WTC11 (cell line): ENCODE measurements at regions not wholly inside any gene's neighbourhood (a gene's known extent, or its start where the extent isn't known, plus 50 kb on each side); places are given as distances from the start of the nearest gene placed in this dataset.

Experiments
- ATAC-seq: fragments of 200-7000 bp; cut with Tn5 transposase; 2 replicates; pipeline ENCODE4 v1.10.0; 2021; ENCODE audit warnings: mild to moderate bottlenecking, moderate library complexity
- CTCF ChIA-PET: fragments of 300-600 bp; sonication (Branson Sonifier 250); formaldehyde crosslinking; loops from one replicate; lab custom pipeline; 2021; ENCODE audit warnings: antibody characterized with exemption; lab: Charles Lee
- POLR2A ChIA-PET: fragments of 350-600 bp; sonication (Branson Sonifier 250); formaldehyde crosslinking; loops from one replicate; lab custom pipeline; 2021; ENCODE audit warnings: antibody characterized with exemption; lab: Charles Lee
- DNase-seq: peaks from one replicate; pipeline ENCODE4 v3.0.0; 2021; ENCODE audit warnings: low spot score
- H3K27ac Mint-ChIP-seq: 2 replicates; pipeline ENCODE4 v1.8.0; 2021; ENCODE audit warnings: mixed read lengths
- H3K27me3 Mint-ChIP-seq: 2 replicates; pipeline ENCODE4 v1.8.0; 2021; ENCODE audit warnings: low read depth, mild to moderate bottlenecking, moderate library complexity, mixed read lengths
- H3K36me3 Mint-ChIP-seq: 2 replicates; pipeline ENCODE4 v1.8.0; 2021; ENCODE audit warnings: mixed read lengths
- H3K4me1 Mint-ChIP-seq: 2 replicates; pipeline ENCODE4 v1.8.0; 2022; ENCODE audit warnings: mixed read lengths
- H3K4me3 Mint-ChIP-seq: 2 replicates; pipeline ENCODE4 v1.8.0; 2021; ENCODE audit warnings: mild to moderate bottlenecking, moderate library complexity, mixed read lengths
- H3K9me3 Mint-ChIP-seq: 2 replicates; pipeline ENCODE4 v1.8.0; 2021; ENCODE audit warnings: mixed read lengths
- CREB1 ChIP-seq: sonication (generic); formaldehyde crosslinking; IDR thresholded peaks from 2 replicates; pipeline ENCODE4 v1.8.0; 2023; ENCODE audit warnings: mild to moderate bottlenecking, missing genetic modification reagents
- FOXK1 ChIP-seq: sonication (generic); formaldehyde crosslinking; IDR thresholded peaks from 2 replicates; pipeline ENCODE4 v1.8.0; 2022; ENCODE audit warnings: mild to moderate bottlenecking, moderate library complexity, missing genetic modification reagents
- MXD4 ChIP-seq: fragments of 250-450 bp; sonication (Bioruptor Pico); IDR thresholded peaks from 2 replicates; pipeline ENCODE4 v1.8.0; 2021; ENCODE audit warnings: mild to moderate bottlenecking, moderate library complexity, borderline replicate concordance
- NFYB ChIP-seq: sonication (generic); formaldehyde crosslinking; conservative IDR thresholded peaks from 2 replicates; pipeline ENCODE4 v1.8.0; 2022; ENCODE audit warnings: low read depth, missing genetic modification reagents
- SMAD4 ChIP-seq: sonication (generic); formaldehyde crosslinking; IDR thresholded peaks from 2 replicates; pipeline ENCODE4 v1.8.0; 2022; ENCODE audit warnings: mild to moderate bottlenecking, missing genetic modification reagents
- TEAD4 ChIP-seq: sonication (generic); formaldehyde crosslinking; IDR thresholded peaks from 2 replicates; pipeline ENCODE4 v1.8.0; 2022; ENCODE audit warnings: mild to moderate bottlenecking, missing genetic modification reagents
- ZNF219 ChIP-seq: sonication (generic); formaldehyde crosslinking; IDR thresholded peaks from 2 replicates; pipeline ENCODE4 v1.8.0; 2023; ENCODE audit warnings: missing genetic modification reagents, mild to moderate bottlenecking, borderline replicate concordance
- TF ChIP-seq, protein P1 (sequence below): sonication (generic); formaldehyde crosslinking; IDR thresholded peaks from 2 replicates; pipeline ENCODE4 v1.8.1; 2022; ENCODE audit warnings: low read depth, missing genetic modification reagents, borderline replicate concordance
- TF ChIP-seq, protein P2 (sequence below): fragments of 250-450 bp; sonication (Bioruptor Pico); IDR thresholded peaks from 2 replicates; pipeline ENCODE4 v2.1.2; 2022; ENCODE audit warnings: mild to moderate bottlenecking, moderate library complexity
- TF ChIP-seq, protein P3 (sequence below): sonication (generic); formaldehyde crosslinking; IDR thresholded peaks from 2 replicates; pipeline ENCODE4 v1.8.0; 2023; ENCODE audit warnings: missing genetic modification reagents, mild to moderate bottlenecking, borderline replicate concordance
- TF ChIP-seq, protein P4 (sequence below): sonication (generic); formaldehyde crosslinking; IDR thresholded peaks from 2 replicates; pipeline ENCODE4 v1.8.0; 2022; ENCODE audit warnings: mild to moderate bottlenecking, missing genetic modification reagents
- TF ChIP-seq, protein P5 (sequence below): sonication (generic); formaldehyde crosslinking; IDR thresholded peaks from 2 replicates; pipeline ENCODE4 v1.8.0; 2022; ENCODE audit warnings: mild to moderate bottlenecking, missing genetic modification reagents
- TF ChIP-seq, protein P6 (sequence below): sonication (generic); formaldehyde crosslinking; IDR thresholded peaks from 2 replicates; pipeline ENCODE4 v1.8.0; 2023; ENCODE audit warnings: mild to moderate bottlenecking, missing genetic modification reagents
- TF ChIP-seq, protein P7 (sequence below): sonication (generic); formaldehyde crosslinking; IDR thresholded peaks from 2 replicates; pipeline ENCODE4 v1.8.1; 2023; ENCODE audit warnings: mild to moderate bottlenecking, missing genetic modification reagents, moderate library complexity

DNA sequence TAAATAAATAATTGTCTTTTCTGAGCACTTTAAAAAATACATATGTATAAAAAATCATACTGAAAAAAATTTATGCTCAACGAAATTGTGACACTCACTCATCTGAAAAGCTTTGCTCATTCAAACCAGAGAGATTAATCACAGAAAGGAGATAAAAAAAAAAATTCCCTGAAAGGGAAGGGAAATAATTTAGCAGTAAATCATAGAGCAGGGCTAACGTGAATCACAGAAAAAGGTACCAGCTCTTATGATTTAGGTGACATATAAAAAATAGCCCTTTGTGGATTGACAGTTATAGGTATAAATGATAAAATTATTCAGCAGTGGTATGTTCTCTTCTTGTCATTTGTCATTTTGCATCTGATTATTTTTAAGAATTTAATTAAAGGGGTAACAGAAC lies 552.7 kb upstream of the TENM3 start:
- Mint-ChIP-seq H3K27me3 (no peaks in the 10 kb centered on the region), H3K4me3 (no peak overlapping the region), H3K27ac (no peak overlapping the region), H3K9me3 (no peaks in the 10 kb centered on the region), H3K36me3 (no peaks in the 10 kb centered on the region), H3K4me1 (peaks cover 45% of the 10 kb centered on the region)
- TF ChIP-seq FOXK1 (CRISPR knock-in tag) (no peak), CREB1 (CRISPR knock-in tag) (no peak), TEAD4 (CRISPR knock-in tag) (no peak), ZNF219 (CRISPR knock-in tag) (no peak), MXD4 (no peak), SMAD4 (no peak), NFYB (no peak)
- TF ChIP-seq, protein P1, sequence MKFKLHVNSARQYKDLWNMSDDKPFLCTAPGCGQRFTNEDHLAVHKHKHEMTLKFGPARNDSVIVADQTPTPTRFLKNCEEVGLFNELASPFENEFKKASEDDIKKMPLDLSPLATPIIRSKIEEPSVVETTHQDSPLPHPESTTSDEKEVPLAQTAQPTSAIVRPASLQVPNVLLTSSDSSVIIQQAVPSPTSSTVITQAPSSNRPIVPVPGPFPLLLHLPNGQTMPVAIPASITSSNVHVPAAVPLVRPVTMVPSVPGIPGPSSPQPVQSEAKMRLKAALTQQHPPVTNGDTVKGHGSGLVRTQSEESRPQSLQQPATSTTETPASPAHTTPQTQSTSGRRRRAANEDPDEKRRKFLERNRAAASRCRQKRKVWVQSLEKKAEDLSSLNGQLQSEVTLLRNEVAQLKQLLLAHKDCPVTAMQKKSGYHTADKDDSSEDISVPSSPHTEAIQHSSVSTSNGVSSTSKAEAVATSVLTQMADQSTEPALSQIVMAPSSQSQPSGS = no peak
- TF ChIP-seq, protein P2, sequence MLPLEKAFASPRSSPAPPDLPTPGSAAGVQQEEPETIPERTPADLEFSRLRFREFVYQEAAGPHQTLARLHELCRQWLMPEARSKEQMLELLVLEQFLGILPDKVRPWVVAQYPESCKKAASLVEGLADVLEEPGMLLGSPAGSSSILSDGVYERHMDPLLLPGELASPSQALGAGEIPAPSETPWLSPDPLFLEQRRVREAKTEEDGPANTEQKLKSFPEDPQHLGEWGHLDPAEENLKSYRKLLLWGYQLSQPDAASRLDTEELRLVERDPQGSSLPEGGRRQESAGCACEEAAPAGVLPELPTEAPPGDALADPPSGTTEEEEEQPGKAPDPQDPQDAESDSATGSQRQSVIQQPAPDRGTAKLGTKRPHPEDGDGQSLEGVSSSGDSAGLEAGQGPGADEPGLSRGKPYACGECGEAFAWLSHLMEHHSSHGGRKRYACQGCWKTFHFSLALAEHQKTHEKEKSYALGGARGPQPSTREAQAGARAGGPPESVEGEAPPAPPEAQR = no peak
- TF ChIP-seq, protein P3, sequence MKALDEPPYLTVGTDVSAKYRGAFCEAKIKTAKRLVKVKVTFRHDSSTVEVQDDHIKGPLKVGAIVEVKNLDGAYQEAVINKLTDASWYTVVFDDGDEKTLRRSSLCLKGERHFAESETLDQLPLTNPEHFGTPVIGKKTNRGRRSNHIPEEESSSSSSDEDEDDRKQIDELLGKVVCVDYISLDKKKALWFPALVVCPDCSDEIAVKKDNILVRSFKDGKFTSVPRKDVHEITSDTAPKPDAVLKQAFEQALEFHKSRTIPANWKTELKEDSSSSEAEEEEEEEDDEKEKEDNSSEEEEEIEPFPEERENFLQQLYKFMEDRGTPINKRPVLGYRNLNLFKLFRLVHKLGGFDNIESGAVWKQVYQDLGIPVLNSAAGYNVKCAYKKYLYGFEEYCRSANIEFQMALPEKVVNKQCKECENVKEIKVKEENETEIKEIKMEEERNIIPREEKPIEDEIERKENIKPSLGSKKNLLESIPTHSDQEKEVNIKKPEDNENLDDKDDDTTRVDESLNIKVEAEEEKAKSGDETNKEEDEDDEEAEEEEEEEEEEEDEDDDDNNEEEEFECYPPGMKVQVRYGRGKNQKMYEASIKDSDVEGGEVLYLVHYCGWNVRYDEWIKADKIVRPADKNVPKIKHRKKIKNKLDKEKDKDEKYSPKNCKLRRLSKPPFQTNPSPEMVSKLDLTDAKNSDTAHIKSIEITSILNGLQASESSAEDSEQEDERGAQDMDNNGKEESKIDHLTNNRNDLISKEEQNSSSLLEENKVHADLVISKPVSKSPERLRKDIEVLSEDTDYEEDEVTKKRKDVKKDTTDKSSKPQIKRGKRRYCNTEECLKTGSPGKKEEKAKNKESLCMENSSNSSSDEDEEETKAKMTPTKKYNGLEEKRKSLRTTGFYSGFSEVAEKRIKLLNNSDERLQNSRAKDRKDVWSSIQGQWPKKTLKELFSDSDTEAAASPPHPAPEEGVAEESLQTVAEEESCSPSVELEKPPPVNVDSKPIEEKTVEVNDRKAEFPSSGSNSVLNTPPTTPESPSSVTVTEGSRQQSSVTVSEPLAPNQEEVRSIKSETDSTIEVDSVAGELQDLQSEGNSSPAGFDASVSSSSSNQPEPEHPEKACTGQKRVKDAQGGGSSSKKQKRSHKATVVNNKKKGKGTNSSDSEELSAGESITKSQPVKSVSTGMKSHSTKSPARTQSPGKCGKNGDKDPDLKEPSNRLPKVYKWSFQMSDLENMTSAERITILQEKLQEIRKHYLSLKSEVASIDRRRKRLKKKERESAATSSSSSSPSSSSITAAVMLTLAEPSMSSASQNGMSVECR (CRISPR knock-in tag) = no peak
- TF ChIP-seq, protein P4, sequence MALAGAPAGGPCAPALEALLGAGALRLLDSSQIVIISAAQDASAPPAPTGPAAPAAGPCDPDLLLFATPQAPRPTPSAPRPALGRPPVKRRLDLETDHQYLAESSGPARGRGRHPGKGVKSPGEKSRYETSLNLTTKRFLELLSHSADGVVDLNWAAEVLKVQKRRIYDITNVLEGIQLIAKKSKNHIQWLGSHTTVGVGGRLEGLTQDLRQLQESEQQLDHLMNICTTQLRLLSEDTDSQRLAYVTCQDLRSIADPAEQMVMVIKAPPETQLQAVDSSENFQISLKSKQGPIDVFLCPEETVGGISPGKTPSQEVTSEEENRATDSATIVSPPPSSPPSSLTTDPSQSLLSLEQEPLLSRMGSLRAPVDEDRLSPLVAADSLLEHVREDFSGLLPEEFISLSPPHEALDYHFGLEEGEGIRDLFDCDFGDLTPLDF (CRISPR knock-in tag) = no peak
- TF ChIP-seq, protein P5, sequence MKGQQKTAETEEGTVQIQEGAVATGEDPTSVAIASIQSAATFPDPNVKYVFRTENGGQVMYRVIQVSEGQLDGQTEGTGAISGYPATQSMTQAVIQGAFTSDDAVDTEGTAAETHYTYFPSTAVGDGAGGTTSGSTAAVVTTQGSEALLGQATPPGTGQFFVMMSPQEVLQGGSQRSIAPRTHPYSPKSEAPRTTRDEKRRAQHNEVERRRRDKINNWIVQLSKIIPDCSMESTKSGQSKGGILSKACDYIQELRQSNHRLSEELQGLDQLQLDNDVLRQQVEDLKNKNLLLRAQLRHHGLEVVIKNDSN (CRISPR knock-in tag) = no peak
- TF ChIP-seq, protein P6, sequence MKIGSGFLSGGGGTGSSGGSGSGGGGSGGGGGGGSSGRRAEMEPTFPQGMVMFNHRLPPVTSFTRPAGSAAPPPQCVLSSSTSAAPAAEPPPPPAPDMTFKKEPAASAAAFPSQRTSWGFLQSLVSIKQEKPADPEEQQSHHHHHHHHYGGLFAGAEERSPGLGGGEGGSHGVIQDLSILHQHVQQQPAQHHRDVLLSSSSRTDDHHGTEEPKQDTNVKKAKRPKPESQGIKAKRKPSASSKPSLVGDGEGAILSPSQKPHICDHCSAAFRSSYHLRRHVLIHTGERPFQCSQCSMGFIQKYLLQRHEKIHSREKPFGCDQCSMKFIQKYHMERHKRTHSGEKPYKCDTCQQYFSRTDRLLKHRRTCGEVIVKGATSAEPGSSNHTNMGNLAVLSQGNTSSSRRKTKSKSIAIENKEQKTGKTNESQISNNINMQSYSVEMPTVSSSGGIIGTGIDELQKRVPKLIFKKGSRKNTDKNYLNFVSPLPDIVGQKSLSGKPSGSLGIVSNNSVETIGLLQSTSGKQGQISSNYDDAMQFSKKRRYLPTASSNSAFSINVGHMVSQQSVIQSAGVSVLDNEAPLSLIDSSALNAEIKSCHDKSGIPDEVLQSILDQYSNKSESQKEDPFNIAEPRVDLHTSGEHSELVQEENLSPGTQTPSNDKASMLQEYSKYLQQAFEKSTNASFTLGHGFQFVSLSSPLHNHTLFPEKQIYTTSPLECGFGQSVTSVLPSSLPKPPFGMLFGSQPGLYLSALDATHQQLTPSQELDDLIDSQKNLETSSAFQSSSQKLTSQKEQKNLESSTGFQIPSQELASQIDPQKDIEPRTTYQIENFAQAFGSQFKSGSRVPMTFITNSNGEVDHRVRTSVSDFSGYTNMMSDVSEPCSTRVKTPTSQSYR (CRISPR knock-in tag) = no peak
- TF ChIP-seq, protein P7, sequence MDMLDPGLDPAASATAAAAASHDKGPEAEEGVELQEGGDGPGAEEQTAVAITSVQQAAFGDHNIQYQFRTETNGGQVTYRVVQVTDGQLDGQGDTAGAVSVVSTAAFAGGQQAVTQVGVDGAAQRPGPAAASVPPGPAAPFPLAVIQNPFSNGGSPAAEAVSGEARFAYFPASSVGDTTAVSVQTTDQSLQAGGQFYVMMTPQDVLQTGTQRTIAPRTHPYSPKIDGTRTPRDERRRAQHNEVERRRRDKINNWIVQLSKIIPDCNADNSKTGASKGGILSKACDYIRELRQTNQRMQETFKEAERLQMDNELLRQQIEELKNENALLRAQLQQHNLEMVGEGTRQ (CRISPR knock-in tag) = no peak
- ATAC-seq (no peak), DNase-seq (no peak)
- CTCF ChIA-PET = no interaction called here
- POLR2A ChIA-PET = no interaction called here
